ENCODE measurements at regions not wholly inside any gene's neighbourhood (a gene's known extent, or its start where the extent isn't known, plus 50 kb on each side); places are given as distances from the start of the nearest gene placed in this dataset.
A peak's percentile ranks its signal among the peaks of the same experiment; 100 is the strongest.

DNA sequence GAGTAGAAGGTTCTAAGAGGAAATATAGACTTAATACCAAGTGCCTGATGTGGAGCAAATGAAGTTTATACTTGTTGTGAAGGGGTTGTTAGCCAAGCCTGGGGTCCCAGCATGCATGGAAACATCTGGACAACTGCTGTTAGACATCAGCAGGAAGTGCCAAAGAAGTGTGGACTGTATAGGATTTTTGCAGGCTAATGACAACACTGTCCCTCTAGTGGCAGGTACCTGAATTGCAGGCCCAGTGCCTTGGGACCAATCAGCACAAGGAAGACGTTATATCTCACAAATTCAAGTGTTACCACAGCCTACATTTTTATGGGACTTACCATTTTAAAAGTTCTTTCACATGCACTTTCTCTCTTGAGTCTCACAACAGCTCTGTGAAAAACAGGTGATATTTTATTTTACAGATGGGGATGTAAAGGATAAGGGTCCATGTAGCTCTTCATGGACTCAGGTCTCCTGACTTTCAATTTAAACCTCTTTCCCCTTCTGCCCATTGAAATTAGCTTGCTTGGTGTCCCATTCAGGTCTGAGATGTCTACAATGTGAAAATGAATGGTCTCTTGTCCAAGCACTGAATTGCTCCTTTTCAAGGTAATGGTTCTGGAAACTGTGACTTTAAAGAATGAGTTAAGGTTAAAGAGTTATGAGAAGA lies 89.0 kb upstream of the MAP1B start:
- TF ChIP-seq, protein P1, sequence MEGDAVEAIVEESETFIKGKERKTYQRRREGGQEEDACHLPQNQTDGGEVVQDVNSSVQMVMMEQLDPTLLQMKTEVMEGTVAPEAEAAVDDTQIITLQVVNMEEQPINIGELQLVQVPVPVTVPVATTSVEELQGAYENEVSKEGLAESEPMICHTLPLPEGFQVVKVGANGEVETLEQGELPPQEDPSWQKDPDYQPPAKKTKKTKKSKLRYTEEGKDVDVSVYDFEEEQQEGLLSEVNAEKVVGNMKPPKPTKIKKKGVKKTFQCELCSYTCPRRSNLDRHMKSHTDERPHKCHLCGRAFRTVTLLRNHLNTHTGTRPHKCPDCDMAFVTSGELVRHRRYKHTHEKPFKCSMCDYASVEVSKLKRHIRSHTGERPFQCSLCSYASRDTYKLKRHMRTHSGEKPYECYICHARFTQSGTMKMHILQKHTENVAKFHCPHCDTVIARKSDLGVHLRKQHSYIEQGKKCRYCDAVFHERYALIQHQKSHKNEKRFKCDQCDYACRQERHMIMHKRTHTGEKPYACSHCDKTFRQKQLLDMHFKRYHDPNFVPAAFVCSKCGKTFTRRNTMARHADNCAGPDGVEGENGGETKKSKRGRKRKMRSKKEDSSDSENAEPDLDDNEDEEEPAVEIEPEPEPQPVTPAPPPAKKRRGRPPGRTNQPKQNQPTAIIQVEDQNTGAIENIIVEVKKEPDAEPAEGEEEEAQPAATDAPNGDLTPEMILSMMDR (IDR thresholded peaks at IDR 0.05; ENCODE audit: low read depth, low read length) = peak; percentile 99
- H3K4me3 ChIP-seq (ENCODE audit: low read depth, low read length) = no peak overlapping the region

DNA sequence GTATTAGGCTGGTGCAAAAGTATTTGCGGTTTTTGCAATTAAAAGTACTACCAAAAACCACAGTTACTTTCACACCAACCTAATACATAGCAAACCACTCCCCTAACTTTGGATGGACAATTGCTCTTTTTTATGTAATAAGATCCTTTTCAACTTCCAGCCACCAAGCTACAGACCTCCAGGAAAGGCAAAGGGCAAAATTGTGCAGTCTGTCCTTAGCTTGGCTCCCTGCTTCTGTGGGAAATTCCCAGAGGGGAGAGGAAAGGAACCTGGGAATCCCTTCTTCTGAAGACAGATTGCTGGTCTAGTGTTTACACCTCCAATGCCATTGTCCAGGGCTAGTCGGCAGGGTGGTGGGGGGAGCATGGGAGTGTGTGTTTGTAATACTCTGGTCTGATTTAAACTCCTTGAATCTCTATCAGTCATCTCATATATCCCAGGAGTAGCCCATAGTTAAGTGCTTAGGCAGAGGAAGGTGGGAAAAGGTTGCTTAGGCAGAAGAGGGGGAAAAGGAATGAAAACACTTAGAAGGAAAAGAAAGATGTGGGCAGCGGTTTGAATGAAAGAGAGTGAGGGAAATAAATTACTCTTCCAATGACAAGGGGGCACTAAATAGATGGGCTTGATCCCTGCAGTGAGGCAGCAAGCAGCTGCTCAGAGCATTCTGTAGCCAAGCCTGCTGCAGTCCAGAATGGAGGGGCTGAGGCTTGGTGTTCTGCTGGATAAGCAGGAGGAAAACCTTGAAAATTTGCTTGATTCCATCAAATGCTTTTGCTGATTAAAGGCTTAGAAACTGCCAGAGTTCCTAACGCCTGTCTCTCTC lies 86.9 kb upstream of the MAP1B start:
- TF ChIP-seq, protein P1 (IDR thresholded peaks at IDR 0.05; ENCODE audit: low read depth, low read length) = no peak
- no peak overlapping the region for H3K4me3 ChIP-seq (ENCODE audit: low read depth, low read length)

DNA sequence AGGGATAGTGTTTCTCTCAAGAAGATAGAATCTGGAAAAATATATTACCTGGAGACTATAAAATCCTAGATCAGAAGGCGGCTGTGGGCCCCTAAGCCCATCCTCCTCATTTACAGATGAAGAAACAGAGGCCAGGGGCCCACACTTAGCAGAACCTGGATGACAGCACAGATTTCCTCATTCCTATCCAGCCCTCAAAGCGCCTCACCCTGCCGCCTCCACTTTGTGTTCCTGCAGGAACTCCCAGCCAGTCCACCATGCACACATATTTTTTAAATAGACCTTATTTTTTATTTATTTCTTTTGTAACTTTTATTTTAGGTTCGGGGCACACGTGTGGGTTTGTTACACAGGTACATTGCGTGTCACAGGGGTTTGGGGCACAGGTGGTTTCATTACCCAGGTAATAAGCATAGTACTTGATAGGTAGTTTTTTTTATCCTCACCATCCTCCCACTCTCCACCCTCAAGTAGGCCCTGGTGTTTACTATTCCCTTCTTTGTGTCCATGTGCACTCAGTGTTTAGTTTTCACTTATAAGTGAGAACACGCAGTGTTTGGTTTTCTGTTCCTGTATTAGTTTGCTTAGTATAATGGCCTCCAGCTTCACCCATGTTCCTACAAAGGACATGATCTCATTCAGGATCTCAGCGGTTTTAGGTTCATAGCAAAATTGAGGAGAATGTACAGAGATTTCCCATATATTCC lies 85.5 kb upstream of the MAP1B start:
- TF ChIP-seq, protein P1 (IDR thresholded peaks at IDR 0.05; ENCODE audit: low read depth, low read length) = no peak
- H3K4me3 ChIP-seq (ENCODE audit: low read depth, low read length) = no peak overlapping the region

DNA sequence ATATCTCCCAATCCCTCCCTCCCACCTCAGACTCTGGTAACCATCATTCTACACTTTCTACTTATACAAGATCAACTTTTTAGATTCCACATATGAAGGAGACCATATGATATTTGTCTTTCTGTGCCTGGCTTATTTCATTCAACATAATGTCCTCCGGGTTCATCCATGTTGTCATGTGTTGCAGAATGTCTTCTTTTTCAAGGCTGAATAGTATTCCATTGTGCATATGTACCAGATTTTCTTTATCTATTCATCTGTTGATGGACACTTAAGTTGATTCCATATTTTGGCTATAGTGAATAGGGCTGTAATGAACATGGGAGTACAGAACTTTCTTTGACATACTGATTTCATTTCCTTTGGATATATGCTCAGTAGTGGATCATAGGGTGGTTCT lies 78.9 kb upstream of the MAP1B start:
- TF ChIP-seq, protein P1 (IDR thresholded peaks at IDR 0.05; ENCODE audit: low read depth, low read length) = no peak

DNA sequence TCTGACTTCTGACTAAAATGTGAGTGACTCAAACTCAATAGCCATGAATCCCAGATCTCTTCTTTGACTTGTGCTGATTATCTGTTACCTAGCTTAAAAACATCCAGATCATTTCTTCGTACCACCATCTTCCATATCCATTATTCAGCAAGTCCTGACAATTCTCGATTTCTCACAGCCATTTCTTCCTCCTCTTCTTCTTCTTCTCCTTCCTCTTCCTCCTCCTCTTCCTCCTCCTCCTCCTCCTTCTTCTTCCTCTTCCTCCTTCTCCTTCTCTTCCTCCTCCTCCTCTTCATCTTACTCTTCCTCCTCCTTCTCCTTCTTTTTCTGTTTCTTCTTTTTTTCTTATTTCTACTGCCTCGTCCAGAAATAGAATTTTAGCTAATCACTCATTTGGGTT lies 77.0 kb upstream of the MAP1B start:
- H3K4me3 ChIP-seq (ENCODE audit: low read depth, low read length) = no peak overlapping the region
- TF ChIP-seq, protein P1 (IDR thresholded peaks at IDR 0.05; ENCODE audit: low read depth, low read length) = no peak

More for the DNA sequence above, 78.9 kb upstream of the MAP1B start:
- H3K4me3 ChIP-seq (ENCODE audit: low read depth, low read length) = no peak overlapping the region

DNA sequence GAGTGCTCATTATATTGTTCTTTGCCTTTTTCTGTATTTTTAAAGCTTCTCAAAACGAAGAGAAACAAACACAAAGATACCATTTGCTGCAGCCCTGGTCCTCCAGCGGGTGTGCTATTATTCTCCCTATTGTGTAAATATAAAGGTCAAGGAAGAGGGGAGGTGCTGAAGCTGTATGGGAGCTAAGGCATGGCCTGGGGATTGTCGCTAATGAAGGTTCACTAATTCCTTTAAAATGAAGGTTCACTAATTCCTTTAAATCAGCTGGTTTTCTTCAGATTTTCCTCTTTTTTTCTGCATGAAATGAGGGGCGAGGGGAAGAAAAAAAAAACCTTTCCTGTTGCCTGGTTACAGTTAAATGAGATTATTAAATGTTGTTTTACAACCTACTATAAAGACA lies 74.5 kb upstream of the MAP1B start:
- TF ChIP-seq, protein P1 (IDR thresholded peaks at IDR 0.05; ENCODE audit: low read depth, low read length) = no peak
- H3K4me3 ChIP-seq (ENCODE audit: low read depth, low read length) = no peak overlapping the region
